Inflammatory macrophage (primary cell): ENCODE measurements at regions not wholly inside any gene's neighbourhood (a gene's known extent, or its start where the extent isn't known, plus 50 kb on each side); places are given as distances from the start of the nearest gene placed in this dataset.

Source experiments
- DNase-seq, 2 donors: peaks; one replicate each; pipeline ENCODE4 v3.0.0-alpha.2; 2020 to 2022

DNA sequence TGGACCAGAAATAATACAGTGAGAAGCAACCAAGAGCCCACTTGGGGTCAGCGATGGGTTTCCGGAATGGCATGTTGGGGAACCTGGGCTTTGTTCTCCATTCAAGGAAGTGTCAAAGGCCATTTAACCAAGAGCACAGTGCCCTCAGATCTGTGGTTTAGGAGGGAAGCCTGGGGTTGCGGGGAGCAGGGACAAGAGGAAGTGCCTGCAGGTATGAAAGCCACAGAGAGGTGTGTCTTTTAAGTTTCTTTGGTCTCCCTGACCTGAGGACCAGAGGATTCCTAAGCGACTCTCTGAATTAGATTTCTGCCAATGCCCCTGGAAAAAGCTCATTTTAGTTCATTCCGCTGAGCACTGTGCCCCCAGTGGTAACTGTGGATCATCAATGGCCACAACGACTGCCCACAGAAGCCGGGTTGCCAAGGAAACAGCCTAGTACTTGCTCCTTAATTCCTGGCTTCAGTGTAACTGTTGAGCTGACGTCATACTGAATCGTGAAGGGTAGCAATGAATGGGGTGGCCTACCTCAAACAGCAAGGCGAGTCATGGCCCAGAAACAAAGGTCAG lies 107.3 kb upstream of the SPIN1 start:
- no peak for DNase-seq

DNA sequence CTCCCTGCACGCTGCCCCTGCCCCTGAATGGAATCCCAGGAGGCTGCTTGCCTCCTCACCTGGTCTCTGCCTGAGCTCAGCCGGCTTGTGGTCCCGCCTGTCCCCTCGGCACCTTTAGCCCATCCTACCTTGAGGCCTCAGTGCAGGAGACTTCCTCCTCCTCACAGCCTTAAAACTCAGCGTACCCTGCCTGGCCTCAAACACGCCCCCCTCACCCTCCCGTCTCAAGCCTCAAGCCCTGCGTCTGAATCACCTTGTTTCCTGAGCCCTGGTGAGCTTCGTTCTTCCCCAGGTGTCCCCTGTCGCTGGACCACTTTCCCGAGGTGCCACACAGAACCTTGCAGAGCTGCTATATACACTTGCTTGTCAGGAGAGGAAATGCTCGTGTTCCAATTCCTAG lies 110.2 kb upstream of the SPIN1 start:
- DNase-seq = no peak

DNA sequence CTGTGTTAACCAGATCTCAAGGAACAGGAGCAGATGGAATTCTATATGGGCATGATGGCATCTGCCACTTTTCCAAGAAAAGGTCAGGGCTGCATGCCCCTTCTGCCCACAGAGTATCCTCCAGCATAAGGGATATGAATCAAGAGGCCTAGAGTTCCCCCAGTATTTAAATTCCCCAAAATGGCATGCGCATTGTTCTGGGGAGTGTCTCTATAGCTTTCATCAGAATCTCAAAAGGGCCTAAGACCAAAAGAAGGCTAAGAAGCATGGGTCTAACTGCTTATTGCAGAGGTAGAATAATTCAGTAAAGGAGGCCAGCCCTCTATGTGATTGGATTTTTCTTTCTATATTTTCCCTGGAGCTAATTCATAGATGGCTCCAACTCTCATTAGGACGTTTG lies 114.2 kb upstream of the SPIN1 start:
- DNase-seq = no peak

DNA sequence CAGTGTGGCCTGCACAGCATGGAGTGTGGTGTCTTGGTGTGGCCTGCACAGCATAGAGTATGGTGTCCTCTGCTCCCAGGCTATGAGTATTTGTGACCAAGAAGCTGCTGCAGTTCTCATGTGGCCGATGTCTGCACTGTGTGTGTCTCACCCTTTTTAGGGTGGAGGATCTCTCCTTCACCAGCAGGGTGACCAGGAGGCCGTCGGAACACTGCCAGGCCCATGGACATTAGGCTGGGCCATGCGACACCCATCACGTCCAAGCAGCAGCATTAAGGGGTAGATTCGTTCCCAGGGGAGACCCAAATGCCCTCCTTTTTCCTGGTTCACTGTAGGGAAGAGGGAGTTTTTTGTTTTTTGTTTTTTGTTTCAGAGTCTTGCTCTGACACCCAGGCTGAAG lies 115.3 kb upstream of the SPIN1 start:
- no peak for DNase-seq

DNA sequence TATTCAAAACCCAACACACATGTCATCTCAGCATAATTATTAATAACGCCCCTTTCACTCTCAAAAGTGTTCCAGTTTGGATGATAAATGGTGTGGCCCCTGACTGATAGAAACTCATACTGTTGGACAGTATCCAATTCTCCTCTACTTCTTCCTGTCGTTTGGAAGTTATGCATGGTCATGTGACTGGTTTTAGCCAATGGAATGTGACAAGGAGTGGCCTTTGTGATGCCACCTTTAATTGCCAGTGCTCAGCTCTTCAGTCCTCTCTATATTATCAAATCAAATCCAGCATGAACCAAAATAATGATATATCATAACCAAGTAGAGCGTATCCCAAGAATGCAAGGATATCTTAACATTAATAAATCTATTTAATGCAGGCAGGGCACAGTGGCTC lies 117.8 kb upstream of the SPIN1 start:
- no peak for DNase-seq

DNA sequence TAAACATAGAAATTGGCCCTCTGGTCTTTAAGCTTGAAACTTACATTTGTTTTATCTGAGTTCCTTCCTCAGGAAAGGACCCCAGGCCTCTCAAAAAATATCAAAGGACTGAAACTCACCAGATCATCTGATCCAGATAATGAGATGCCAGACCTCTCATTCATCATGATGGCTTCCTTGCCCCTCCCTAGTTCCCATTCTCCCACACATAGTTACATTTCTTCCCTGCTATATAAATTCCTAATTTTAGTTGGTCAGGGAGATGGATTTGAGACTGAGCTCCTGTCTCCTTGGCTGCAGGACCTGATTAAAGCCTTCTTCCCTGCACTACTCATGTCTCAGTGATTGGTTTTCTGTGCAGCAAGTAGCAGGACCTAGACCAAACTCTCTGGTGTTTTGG lies 119.4 kb upstream of the SPIN1 start:
- DNase-seq = no peak

DNA sequence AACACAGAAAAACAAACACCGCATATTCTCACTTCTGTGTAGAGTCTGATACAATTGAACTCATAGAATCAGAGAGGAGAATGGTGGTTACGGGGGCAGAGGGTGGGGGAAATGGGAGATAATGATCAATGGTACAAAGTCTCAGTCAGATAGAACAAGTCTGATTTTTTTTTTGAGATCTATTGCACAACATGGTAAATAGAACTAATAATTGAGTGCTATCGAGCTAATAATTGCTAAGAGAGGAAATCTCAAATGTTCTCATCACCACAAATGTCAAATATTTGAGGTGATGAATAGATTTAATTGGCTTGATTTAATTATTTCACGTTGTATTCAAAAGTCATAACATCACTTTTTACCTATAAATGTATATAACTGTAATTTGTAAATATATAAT lies 121.0 kb upstream of the SPIN1 start:
- DNase-seq = no peak

DNA sequence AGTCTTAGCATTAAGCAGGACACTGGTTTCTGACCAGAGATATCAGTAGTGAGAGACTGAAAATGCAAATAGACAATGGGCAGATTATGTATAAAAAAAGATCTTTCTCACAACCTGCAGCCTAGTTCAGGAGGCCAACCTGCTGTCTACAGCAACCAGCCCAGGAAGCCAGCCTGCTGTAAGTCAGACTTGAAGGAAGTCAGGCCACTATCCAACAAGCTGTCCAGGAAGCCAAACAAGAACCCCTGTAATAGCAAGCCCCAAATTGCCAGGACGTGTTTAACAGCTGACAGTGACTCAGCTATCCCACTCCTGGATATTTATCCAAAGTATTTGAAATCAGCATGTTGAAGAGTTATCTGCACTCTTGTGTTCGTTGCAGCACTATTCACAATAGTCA lies 121.8 kb upstream of the SPIN1 start:
- no peak for DNase-seq

DNA sequence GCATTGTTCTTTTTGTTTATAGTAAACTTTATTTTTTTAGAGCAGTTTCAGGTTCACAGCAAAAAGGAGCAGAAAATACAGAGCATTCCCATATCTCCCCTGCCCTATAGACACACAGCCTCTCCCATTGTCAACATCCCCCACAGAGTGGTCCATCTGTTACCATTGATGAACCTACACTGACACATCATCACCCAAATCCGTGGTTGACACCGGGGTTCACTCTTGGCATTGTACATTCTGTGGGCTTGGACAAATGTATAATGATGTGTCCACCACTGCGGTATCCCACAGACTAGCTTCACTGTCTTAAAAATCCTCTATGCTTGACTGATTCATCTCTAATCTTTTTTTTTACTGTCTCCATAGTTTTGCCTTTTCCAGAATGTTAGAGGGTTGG lies 120.7 kb upstream of the SPATA31C2 start:
- DNase-seq = no peak

DNA sequence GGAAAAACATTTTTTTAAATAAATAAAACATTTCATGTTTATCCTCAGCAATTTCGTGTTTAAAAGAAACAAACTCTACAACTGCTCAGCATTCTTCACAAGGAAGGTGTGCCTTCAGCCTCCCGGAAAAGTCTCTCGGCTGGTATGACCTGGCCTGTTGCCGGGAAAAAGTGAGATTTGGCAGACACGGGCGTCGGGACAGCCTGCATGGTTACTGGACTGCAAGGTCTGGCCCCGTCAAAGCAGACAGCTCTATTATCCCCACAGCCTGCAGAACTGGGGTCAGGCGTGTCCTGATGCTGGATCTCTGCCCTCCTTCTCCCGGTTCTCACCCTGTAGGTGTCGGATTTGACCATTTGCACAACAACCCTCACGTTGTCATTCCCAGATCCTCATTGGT lies 120.3 kb upstream of the SPATA31C2 start:
- DNase-seq = no peak

DNA sequence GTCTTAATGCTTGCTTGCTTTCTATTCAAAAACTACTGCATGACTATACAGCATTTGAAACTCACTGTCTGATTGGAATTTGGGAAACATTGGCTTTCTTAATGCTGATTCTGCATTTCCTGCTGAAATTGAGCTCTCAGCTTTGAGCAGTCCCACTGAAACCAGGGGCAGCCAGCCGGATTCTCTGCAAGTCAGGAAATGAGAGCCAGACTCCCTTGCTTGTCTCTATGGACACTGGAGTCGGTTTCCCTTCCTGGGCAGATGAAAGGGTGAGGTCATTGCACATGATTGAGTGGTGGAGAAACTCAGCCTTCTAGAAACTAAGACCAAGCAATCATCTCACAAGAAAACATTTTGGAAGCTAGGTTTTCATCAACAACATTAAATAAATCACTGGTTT lies 119.7 kb upstream of the SPATA31C2 start:
- DNase-seq = peak; percentile 24 to 32

DNA sequence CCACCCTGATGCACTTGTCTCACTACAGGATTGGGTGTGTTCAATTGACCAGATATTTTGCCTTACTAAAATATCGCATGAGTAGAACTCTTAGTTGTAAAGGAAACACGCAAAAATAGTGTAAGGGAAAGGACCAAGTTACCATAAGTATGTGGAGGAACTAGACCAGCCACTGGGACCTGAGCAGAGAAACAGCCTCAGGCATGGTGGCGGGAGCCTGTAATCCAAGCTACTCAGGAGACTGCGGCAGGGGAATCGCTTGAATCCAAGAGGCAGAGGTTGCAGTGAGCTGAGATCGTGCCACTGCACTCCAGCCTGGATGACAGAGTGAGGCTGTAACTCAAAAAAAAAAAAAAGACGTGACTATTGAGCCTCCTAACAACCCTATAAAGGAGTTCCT lies 117.9 kb upstream of the SPATA31C2 start:
- no peak for DNase-seq

DNA sequence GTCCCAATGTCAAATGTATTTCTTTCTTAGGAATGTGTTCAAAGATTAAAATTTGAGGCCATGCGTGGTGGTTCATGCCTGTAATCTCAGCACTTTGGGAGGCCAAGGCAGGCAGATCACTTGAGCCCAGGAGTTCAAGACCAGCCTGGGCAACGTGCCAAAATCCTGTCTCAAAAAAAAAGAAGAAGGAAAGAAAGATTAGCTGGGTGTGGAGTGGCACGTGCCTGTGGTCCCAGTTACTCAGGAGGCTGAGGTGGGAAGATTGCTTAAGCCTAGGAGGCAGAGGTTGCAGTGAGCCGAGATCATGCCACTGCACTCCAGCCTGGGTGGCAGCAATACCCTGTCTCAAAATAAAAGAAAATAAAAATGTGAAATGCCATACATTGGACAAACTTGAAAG lies 117.5 kb upstream of the SPATA31C2 start:
- DNase-seq = peak; percentile 28 to 29

DNA sequence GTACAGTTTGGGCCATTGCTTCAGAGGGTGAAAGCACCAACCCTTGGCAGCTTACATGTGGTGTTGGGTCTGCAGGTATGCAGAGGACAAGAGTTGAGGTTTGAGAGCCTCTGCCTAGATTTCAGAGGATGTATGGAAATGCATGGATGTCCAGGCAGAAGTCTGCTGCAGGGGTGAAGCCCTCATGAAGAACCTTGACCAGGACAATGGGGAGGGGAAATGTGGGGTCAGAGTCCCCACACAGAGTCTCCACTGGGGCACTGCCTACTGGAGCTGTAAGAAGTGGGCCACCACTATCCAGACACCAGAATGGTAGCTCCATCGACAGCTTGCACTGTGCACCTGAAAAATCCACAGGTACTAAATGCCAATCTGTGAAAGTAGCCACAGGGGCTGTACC lies 113.6 kb upstream of the SPATA31C2 start:
- DNase-seq = no peak

DNA sequence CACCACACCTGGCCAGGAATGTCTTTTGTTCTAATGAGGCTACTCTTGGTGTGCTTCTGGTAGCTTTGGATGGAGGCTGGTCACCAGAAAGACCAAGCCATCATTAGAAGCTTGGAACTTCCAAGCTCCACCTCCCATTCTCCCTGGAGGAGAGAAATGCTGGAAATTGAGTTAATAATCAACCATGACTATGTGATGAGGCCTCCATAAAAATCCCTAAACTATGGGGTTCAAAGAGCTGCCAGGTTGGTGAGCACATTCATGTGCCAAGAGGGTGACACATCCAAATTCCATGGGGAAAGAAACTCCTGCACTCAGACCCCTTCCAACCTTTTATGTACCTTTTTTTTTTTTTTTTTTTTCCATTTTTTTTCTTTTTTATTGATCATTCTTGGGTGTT lies 105.5 kb upstream of the SPATA31C2 start:
- DNase-seq = no peak

DNA sequence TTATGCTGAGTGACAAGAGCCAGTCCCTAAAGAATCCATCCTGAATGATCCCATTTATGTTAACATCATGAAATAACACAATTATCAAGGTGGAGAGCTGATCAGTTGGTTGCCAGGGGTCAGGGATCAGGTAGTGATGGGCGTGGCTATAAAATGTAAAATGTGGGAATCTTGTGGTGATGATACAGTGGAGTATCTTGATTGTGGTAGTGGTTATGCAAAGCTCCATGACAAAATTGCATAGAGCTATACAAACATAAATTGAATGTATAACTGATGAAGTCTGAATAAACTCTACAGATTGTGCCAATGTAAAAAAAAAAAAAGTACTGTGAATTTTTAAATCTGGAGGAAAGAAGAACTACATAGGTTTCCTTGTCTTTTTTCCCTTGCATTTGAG lies 104.6 kb upstream of the SPATA31C2 start:
- no peak for DNase-seq

DNA sequence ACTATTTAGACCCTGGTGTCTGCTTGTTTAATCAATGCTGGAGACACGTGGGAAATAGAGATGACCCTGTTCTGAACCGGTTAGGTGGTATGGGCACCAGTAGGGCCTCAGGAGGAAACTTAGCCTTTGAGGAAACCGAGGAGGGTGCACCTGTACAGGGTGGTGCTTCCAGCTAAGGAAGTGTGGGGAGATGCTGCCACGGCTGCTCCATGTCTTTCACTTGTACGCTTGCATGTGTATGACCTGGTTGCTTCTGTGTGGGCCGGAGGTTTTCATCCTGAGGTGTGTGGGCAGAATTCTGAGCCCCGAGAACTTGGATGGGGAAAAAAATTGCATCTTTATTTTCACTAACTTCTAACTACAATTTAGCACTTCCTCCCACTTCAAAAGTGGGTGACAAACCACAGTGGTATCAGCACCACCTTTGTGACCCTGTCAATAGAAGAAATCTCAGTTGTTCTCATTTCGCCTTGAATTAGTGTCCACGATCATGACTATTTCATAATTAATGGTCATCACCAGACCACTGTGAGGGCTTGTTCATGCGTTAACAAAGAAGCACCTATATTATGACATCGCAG lies 99.8 kb upstream of the SPATA31C2 start:
- no peak for DNase-seq

DNA sequence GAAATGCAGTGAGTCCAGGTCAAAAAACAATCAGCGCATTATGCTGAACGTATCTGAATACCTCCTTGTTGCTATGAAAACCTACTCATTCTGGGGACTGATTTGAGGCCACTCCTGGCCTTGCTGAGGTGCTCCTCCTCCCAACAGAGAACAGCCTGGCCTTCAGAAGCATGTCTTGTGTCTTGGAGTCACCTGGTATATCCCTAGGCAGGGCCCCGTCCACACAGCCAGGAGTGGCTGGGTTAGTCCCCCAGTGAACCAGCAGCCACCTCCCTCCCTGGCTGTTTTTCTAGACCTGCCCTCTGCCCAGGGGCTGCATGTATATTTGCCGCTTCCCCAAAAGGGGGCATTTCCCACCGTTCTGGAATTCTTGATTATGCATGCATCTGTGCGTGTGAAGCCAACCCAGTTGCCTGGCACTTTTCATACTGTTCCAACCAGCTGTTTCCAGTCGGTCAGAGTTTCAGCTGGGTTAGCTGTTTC lies 99.2 kb upstream of the SPATA31C2 start:
- DNase-seq = no peak

DNA sequence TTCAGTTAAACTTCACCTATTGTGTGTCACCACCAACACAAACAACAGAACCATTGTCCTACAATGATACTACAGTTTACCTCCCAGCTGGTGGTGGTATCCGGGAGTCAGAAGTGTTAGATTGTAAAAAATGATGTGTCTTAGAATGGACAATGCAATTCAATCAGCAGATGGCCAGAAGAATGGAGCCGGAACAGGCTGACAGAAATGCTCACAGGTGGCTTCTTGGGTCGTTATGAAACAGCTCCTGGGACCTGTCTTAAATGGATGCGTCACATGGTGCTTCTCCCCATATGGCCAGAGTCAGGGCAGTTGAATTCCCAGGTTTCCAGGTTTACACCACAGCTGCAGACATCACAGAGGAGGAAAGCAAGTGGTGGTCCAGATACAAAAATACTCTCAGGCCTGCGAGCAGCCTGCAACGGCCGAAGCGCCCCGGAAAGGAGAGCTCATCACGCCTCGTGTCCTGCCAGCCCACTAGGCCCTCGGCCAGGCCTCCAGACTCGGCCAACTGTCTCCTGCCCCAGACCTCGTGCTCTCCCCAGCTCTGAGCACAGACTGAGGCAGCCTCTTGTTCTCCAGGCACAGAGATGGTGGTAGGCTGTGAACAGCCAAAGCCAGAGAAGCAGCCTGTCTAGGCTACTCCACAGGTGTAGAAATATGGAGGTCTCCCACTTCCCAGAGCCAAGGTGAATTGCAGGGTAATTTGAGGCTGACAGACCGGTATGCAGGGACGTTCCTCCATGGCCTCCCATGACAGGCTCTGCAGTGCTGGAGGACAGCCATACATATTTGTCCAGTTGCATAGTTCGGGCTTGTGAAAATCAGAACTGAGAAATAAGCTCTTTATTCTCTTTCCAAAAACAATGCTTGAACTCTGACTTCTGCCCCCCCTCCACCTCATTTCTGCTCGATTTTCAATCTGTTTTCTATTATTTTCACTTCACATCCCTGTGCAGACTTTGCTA lies 98.5 kb upstream of the SPATA31C2 start:
- no peak for DNase-seq

DNA sequence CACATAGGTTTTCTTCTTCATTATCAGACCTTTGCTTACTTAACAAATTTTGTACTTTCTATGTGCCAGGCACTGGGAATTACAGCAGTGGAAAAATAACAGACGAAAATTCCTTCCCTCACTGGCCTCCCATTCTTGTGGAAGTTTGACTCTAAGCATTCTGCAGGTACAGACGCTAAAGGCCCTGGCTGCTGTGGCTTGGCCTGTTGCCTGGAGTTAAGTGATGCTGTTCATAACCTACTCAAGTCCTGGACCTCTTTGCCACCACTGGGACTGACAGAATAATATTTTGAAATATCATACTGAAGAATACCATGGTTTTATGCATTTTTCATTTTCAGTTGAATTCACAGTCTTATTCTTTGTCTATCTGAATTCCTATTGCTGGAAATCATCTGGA lies 97.3 kb upstream of the SPATA31C2 start:
- no peak for DNase-seq

DNA sequence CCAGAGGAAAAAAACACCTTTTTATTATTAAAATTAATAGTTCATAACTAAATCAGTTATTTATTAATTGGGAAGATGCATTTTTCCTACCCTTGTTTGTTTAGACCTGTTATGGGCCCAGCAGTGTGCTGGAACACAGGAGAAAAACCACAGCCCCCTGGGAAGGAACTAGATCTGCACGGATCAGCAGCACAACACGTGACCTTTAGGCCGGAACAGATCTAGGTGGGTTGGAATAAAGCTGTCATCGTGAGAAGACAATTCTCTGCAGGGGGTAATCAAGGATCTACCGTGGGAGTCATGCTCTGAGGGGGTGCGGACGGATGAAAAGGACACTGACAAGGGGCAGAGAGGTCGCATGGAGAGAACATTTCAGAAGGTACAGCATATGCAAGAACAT lies 95.8 kb upstream of the SPATA31C2 start:
- DNase-seq = no peak

DNA sequence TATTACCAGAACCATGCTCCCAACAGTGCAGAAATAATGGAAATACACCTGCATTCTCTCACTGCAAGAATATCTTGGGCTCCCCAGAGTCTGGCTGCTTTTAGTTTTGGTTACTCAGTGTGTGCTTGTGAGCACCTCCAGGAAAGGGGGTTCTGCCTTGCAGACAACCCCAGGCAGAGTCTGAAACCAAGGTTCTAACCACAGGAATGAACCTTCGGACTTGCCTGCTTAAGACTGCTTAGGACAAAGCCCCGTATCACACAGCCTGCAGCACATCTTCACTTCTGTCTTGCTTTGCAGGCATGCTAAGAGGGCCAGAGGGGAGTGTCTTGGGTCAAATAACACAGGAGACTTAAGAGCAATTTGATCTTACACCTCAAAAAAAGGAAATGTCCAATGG lies 94.8 kb upstream of the SPATA31C2 start:
- no peak for DNase-seq

DNA sequence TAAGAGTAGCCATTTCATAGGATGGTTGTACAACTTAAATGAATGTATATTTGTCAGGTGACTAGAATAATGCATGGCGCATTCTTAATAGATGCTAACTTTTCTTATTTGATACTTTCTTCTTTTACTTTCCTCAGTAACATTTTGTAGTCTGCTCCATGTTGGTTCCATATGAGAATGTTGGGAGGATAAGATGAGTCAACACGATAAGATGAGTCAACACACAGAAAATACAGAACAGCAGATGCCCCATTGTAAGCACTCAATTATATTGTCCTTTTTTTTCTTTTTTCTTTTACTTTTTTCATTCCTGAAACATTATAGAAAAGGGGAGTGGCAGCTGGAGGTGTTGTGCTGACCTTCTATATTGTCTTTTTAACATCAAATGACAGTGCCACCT lies 92.3 kb upstream of the SPATA31C2 start:
- DNase-seq = no peak

DNA sequence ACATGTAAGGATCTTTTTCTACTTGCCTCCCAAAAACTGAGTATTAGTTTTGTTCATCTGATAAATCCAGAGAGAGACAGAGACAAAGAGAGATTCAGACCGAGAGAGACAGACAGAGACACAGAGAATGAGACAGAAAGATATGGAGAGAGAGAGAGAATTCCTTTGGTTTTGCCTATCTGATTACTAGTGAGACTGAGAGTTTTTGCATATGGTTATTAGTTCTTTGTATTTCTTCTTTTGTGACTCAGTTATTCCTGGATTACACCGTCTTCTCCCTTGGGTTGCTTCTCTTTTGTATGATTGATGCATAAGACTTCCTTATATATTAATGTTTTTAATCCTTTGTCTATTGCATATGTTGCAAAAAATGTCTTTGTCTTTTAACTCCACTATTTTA lies 91.2 kb upstream of the SPATA31C2 start:
- DNase-seq = no peak
